ENCODE measurements at regions not wholly inside any gene's neighbourhood (a gene's known extent, or its start where the extent isn't known, plus 50 kb on each side); places are given as distances from the start of the nearest gene placed in this dataset.
"Not testable (repeated sequence)": the region's sequence is repeated elsewhere in the genome, so short reads cannot be mapped to it uniquely, and the experiment has no call there.

- DNase-seq (ENCODE audit: low read depth in 1 of 2, low spot score in 1 of 2) = no peak
- H3K4me3 ChIP-seq (replicated peaks; ENCODE audit: insufficient read depth, low read length) = no peak overlapping the region
- no peaks in the 10 kb centered on the region for H3K27me3 ChIP-seq (ENCODE audit: insufficient read depth, poor library complexity, severe bottlenecking)
- no peak overlapping the region for H3K27ac ChIP-seq (replicated peaks)
- TF ChIP-seq SPI1 (IDR thresholded peaks at IDR 0.05; ENCODE audit: borderline replicate concordance, low read depth) (no peak), CTCF (IDR thresholded peaks at IDR 0.05; ENCODE audit: insufficient read depth, low read length) (no peak), GABPA (IDR thresholded peaks at IDR 0.05; ENCODE audit: low read depth) (no peak), POLR2AphosphoS5 (IDR thresholded peaks at IDR 0.05; ENCODE audit: low read depth) (no peak), REST (IDR thresholded peaks at IDR 0.05; ENCODE audit: insufficient replicate concordance, low read depth) (no peak)
These were observed 184.8 kb upstream of the P2RY1 start for GRCh38 chr3:152650177-152650576.

- H3K4me3 ChIP-seq (replicated peaks; ENCODE audit: insufficient read depth, low read length); DNase-seq (ENCODE audit: low read depth in 1 of 2, low spot score in 1 of 2); H3K27me3 ChIP-seq (ENCODE audit: insufficient read depth, poor library complexity, severe bottlenecking): not testable (repeated sequence)
These were observed 184.0 kb upstream of the P2RY1 start for GRCh38 chr3:152650923-152651322.

GRCh38 chr3:152656214-152656971, 178.5 kb upstream of the P2RY1 start:
- peak in 1 of 2 experiments; percentile 6 for DNase-seq (ENCODE audit: low read depth in 1 of 2, low spot score in 1 of 2)
- Histone ChIP-seq H3K27ac (replicated peaks) (no peak overlapping the region), H3K4me3 (replicated peaks; ENCODE audit: insufficient read depth, low read length) (no peak overlapping the region), H3K27me3 (ENCODE audit: insufficient read depth, poor library complexity, severe bottlenecking) (no peaks in the 10 kb centered on the region)
- TF ChIP-seq SPI1 (IDR thresholded peaks at IDR 0.05; ENCODE audit: borderline replicate concordance, low read depth) (peak; percentile 49; the same call in 1 of the 2 replicates), CTCF (IDR thresholded peaks at IDR 0.05; ENCODE audit: insufficient read depth, low read length) (no peak), POLR2AphosphoS5 (IDR thresholded peaks at IDR 0.05; ENCODE audit: low read depth) (no peak)

More at GRCh38 chr3:152650923-152651322, 184.0 kb upstream of the P2RY1 start:
- not testable (repeated sequence) for H3K27ac ChIP-seq (replicated peaks)

GRCh38 chr3:152656972-152657355, 178.0 kb upstream of the P2RY1 start:
- Histone ChIP-seq H3K27ac (replicated peaks) (no peak overlapping the region), H3K27me3 (ENCODE audit: insufficient read depth, poor library complexity, severe bottlenecking) (no peaks in the 10 kb centered on the region), H3K4me3 (replicated peaks; ENCODE audit: insufficient read depth, low read length) (no peak overlapping the region)
- DNase-seq (ENCODE audit: low read depth in 1 of 2, low spot score in 1 of 2) = no peak
- no peak for TF ChIP-seq CTCF (IDR thresholded peaks at IDR 0.05; ENCODE audit: insufficient read depth, low read length)
- no peak for TF ChIP-seq GABPA (IDR thresholded peaks at IDR 0.05; ENCODE audit: low read depth)
- no peak for TF ChIP-seq SPI1 (IDR thresholded peaks at IDR 0.05; ENCODE audit: borderline replicate concordance, low read depth)
- no peak for TF ChIP-seq POLR2AphosphoS5 (IDR thresholded peaks at IDR 0.05; ENCODE audit: low read depth)
- no peak for TF ChIP-seq REST (IDR thresholded peaks at IDR 0.05; ENCODE audit: insufficient replicate concordance, low read depth)
